Body of pancreas (tissue), 4 donors: ENCODE measurements at regions not wholly inside any gene's neighbourhood (a gene's known extent, or its start where the extent isn't known, plus 50 kb on each side); places are given as distances from the start of the nearest gene placed in this dataset.

Source experiments
- ATAC-seq: fragments of 150-250 bp; one replicate; pipeline ENCODE4 v1.9.1; 2016
- DNase-seq, 4 donors: peaks; one replicate each; pipeline ENCODE4 v3.0.0-alpha.2; 2019
- H3K27ac ChIP-seq, 4 donors: fragments of 200-600 bp; sonication (generic); 1 replicate in 3 of 4; 2 replicates in 1 of 4; pipeline versions ENCODE4 v1.5.1 to v1.6.1; 2016 to 2019; ENCODE audit warnings: mild to moderate bottlenecking in 1 of 4, mixed read lengths in 1 of 4, moderate library complexity in 1 of 4
- H3K27me3 ChIP-seq, 2 donors: fragments of 200-600 bp; sonication (generic); one replicate each; pipeline ENCODE4 v1.6.0; 2016; ENCODE audit warnings: mild to moderate bottlenecking in 1 of 2
- H3K36me3 ChIP-seq, 2 donors: fragments of 200-600 bp; sonication (generic); replicated peaks in 1 of 2; 2 replicates each; pipeline ENCODE4 v1.5.1; 2016; ENCODE audit warnings: low read depth in 2 of 2; ENCODE audit not compliant: insufficient read depth in 1 of 2
- H3K4me1 ChIP-seq: fragments of 200-600 bp; sonication (generic); one replicate; pipeline ENCODE4 v1.6.0; 2016
- H3K4me3 ChIP-seq, 2 donors: fragments of 200-600 bp; sonication (generic); 1 replicate in 1 of 2; 2 replicates in 1 of 2; pipeline ENCODE4 v1.5.1; 2016 to 2019
- H3K9me3 ChIP-seq, 3 donors: fragments of 200-600 bp; sonication (generic); 1 replicate in 2 of 3; 2 replicates in 1 of 3; pipeline ENCODE4 v1.5.1; 2016
- POLR2A ChIP-seq, 3 donors: fragments of 450-650 bp; IDR thresholded peaks; one replicate each; pipeline ENCODE4 v1.6.1; 2016; ENCODE audit warnings: antibody characterized with exemption in 3 of 3, mild to moderate bottlenecking in 2 of 3
- WGBS, 2 donors: methylation state at CpG; one replicate each; pipeline ENCODE4 v1.1.5; 2017; 5-methylcytosine and 5-hydroxymethylcytosine counted together
- intact Hi-C: fragments of 100-400 bp; cut with DNase I; formaldehyde crosslinking; loops from one replicate; pipeline ENCODE4 v1.15.1; 2023
- TF ChIP-seq, protein P1 (sequence below), 7 experiments: fragments of 450-650 bp in 4 of 7; fragments of 200-600 bp in 3 of 7; sonication (generic) in 3 of 7; IDR thresholded peaks; one replicate each; pipeline ENCODE4 v1.5.1; 2016 to 2019; ENCODE audit warnings: antibody characterized with exemption in 7 of 7

DNA sequence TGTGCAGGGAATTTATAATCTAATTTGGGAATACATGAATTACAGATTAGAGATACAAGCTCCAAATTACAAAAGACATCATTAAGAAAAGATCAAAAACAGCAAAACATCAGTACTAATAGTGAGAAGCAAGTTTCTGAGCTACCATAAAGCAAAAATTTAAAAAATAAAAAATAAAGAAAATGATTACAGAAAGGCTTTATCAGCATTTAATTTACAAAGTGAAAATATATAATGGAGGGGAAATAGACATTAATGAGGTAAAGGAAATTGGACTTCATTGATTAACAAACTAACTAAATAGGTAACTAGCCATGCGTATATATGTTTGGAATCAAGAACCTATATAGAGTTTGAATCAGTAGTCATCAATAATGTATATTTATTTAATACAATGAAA is 712.9 kb upstream of the DDX18 start:
- no peaks in the 10 kb centered on the region for H3K27me3 ChIP-seq
- no peaks in the 10 kb centered on the region for H3K36me3 ChIP-seq
- DNase-seq (no peak), ATAC-seq (no peak)
- H3K9me3 ChIP-seq: no peaks in the 10 kb centered on the region
- 30 to 42% methylated on average over 1 of the region's 1 CpG for WGBS, 2 donors
- no peak overlapping the region for H3K4me3 ChIP-seq
- no peak for TF ChIP-seq POLR2A (IDR thresholded peaks at IDR 0.05)
- TF ChIP-seq, protein P1, sequence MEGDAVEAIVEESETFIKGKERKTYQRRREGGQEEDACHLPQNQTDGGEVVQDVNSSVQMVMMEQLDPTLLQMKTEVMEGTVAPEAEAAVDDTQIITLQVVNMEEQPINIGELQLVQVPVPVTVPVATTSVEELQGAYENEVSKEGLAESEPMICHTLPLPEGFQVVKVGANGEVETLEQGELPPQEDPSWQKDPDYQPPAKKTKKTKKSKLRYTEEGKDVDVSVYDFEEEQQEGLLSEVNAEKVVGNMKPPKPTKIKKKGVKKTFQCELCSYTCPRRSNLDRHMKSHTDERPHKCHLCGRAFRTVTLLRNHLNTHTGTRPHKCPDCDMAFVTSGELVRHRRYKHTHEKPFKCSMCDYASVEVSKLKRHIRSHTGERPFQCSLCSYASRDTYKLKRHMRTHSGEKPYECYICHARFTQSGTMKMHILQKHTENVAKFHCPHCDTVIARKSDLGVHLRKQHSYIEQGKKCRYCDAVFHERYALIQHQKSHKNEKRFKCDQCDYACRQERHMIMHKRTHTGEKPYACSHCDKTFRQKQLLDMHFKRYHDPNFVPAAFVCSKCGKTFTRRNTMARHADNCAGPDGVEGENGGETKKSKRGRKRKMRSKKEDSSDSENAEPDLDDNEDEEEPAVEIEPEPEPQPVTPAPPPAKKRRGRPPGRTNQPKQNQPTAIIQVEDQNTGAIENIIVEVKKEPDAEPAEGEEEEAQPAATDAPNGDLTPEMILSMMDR (IDR thresholded peaks at IDR 0.05): no peak
- intact Hi-C loops: no loop called here
- no peak overlapping the region for H3K27ac ChIP-seq
- no peaks in the 10 kb centered on the region for H3K4me1 ChIP-seq

DNA sequence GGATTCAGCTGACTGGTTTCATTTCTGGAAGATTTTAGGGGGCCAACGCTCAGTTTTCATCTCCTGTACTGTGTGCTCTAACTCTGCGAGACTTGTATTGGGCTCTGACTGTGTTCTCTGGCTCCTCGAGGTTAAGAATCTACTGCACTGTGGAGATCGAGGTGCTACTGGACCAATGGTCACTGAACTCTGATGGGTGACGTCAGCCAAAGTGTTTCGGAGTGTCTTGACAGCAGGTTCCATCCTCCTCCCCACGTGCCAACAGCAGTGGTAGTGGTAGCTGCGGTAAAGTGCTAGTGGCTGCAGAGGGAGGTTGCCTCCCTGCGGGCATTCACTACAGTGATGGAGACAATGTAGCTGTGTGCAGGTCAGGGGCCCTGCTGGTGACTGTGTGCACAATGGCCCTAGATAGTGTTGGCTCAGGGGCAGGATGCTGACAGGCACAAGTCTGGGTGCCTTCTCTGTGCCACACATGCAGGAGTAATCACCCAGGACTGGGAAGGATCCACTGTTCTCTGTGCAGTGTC is 705.7 kb upstream of the DDX18 start:
- DNase-seq (no peak), ATAC-seq (no peak)
- Histone ChIP-seq H3K4me1 (no peaks in the 10 kb centered on the region), H3K9me3 (no peaks in the 10 kb centered on the region), H3K36me3 (no peaks in the 10 kb centered on the region), H3K27me3 (no peaks in the 10 kb centered on the region), H3K4me3 (no peak overlapping the region), H3K27ac (no peak overlapping the region)
- WGBS, 2 donors: 62 to 66% methylated on average over 7 to 9 of the region's 9 CpGs
- intact Hi-C loops: no loop called here
- no peak for TF ChIP-seq POLR2A (IDR thresholded peaks at IDR 0.05)
- TF ChIP-seq, protein P1 (IDR thresholded peaks at IDR 0.05): no peak

DNA sequence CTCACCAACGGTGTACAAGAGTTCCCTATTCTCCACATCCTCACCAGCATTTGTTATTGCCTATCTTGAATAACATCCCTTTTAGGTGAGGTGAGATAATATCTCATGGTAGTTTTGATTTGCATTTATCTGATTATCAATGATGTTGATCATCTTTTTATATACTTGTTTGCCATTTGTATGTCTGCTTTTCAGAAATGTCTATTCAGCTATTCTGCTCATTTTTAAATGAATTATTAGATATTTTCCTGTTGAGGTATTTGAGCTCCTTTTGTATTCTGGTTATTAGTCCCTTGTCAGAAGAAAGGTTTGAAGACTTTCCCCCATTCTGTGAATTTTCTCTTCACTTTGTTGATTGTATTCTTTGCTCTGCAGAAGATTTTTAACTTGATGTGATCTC is 695.5 kb upstream of the DDX18 start:
- ATAC-seq (no peak), DNase-seq (no peak)
- H3K9me3 ChIP-seq: no peaks in the 10 kb centered on the region
- H3K27ac ChIP-seq: no peak overlapping the region
- H3K27me3 ChIP-seq: no peaks in the 10 kb centered on the region
- WGBS, 2 donors: 34 to 43% methylated on average over 1 of the region's 1 CpG
- intact Hi-C loops: no loop called here
- TF ChIP-seq POLR2A (IDR thresholded peaks at IDR 0.05): no peak
- TF ChIP-seq, protein P1 (IDR thresholded peaks at IDR 0.05): no peak
- no peaks in the 10 kb centered on the region for H3K4me1 ChIP-seq
- no peak overlapping the region for H3K4me3 ChIP-seq
- H3K36me3 ChIP-seq: no peaks in the 10 kb centered on the region

DNA sequence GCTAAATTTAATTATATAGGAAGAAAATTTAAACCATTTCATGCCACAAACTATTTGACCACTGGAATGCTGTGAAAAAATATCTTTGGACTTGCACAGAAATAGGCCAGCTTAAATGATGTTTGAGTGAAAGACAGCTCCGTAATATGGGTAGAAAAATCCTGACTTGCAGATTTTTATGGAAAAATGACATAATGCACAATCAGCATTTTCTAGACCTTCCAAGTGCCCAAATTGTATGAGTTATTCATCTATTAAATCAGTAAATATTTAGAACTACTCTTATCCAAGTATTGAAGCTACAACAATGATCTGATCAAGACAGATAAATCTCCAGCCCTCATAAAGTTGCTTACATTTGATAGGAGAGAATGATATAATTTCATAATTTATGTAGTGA is 691.1 kb upstream of the DDX18 start:
- no peak for DNase-seq
- Histone ChIP-seq H3K36me3 (no peaks in the 10 kb centered on the region), H3K4me1 (no peaks in the 10 kb centered on the region), H3K27me3 (no peaks in the 10 kb centered on the region), H3K9me3 (no peaks in the 10 kb centered on the region), H3K27ac (no peak overlapping the region), H3K4me3 (no peak overlapping the region)
- WGBS, 2 donors: 78 to 79% methylated on average over 1 of the region's 1 CpG
- TF ChIP-seq POLR2A (IDR thresholded peaks at IDR 0.05): no peak
- TF ChIP-seq, protein P1 (IDR thresholded peaks at IDR 0.05): no peak
- intact Hi-C loops: no loop called here
- no peak for ATAC-seq

DNA sequence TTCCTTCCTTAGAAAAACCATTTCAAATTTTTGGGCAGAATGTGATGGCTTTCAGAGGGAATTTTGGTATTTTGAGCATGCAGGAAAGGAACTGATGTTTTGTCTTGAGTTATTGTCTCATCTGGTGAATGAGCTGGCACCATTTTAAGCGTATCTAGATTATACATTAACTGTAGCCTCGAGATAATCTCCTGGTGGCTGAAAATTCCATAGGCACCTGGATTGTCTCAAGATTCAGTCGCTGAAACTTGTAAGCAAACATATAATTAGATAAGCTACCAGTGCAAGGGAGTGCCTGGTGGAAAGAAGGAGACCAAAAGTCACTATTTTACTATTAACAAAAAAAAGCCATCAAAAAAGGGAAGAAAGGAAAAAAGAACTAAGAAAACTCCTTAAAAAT is 687.8 kb upstream of the DDX18 start:
- no peaks in the 10 kb centered on the region for H3K36me3 ChIP-seq
- no peak overlapping the region for H3K4me3 ChIP-seq
- H3K4me1 ChIP-seq: no peaks in the 10 kb centered on the region
- intact Hi-C loops: no loop called here
- no peak overlapping the region for H3K27ac ChIP-seq
- ATAC-seq (no peak), DNase-seq (no peak)
- WGBS, 2 donors: 2 to 7% methylated on average over 3 of the region's 3 CpGs
- no peaks in the 10 kb centered on the region for H3K27me3 ChIP-seq
- TF ChIP-seq, protein P1 (IDR thresholded peaks at IDR 0.05): no peak
- no peak for TF ChIP-seq POLR2A (IDR thresholded peaks at IDR 0.05)
- no peaks in the 10 kb centered on the region for H3K9me3 ChIP-seq
